ENCODE measurements at regions not wholly inside any gene's neighbourhood (a gene's known extent, or its start where the extent isn't known, plus 50 kb on each side); places are given as distances from the start of the nearest gene placed in this dataset.

DNA sequence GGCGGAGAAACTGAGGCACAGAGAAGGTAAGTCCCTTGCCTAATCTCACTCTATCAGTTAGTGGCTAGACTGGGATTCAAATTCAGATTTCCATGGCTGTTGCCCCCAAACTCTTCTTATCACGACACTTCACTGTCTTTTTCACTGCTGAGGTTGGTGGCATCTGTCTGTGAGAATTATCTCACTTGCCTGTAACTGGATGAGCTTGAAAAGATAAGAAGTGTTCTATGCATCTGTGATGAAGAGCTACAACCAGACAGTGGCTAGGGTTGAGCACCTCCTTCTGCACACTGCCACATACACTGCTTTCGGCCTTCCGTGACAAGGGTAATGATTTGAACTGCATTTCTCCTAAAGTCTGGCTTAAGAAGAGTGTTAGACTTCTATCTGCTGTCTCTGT, 107.9 kb upstream of the TEX13D start:
- Histone ChIP-seq H3K4me1 (ENCODE audit: control insufficient read depth in 5 of 5, insufficient read depth in 5 of 5, low read length in 5 of 5) (peaks cover 0 to 2% (median 0%) of the 10 kb centered on the region in 5 donors), H3K36me3 (ENCODE audit: control insufficient read depth in 4 of 4, insufficient read depth in 4 of 4, low read length in 4 of 4) (no peaks in the 10 kb centered on the region), H3K9ac (ENCODE audit: insufficient read depth in 1 of 2, low read length in 2 of 2) (no peak overlapping the region), H3K27me3 (ENCODE audit: control insufficient read depth in 3 of 3, insufficient read depth in 3 of 3, low read length in 2 of 3) (peaks cover 0 to under 1% (median 0%) of the 10 kb centered on the region in 3 donors), H3K27ac (ENCODE audit: low read depth in 1 of 2, low read length in 1 of 2) (no peak overlapping the region), H3K9me3 (ENCODE audit: control insufficient read depth in 4 of 4, insufficient read depth in 3 of 4, low read length in 3 of 4) (no peaks in the 10 kb centered on the region), H3K4me3 (no peak overlapping the region)
- DNase-seq (no peak), ATAC-seq (ENCODE audit: insufficient read depth, low FRiP score) (no peak)
- TF ChIP-seq, protein P1, sequence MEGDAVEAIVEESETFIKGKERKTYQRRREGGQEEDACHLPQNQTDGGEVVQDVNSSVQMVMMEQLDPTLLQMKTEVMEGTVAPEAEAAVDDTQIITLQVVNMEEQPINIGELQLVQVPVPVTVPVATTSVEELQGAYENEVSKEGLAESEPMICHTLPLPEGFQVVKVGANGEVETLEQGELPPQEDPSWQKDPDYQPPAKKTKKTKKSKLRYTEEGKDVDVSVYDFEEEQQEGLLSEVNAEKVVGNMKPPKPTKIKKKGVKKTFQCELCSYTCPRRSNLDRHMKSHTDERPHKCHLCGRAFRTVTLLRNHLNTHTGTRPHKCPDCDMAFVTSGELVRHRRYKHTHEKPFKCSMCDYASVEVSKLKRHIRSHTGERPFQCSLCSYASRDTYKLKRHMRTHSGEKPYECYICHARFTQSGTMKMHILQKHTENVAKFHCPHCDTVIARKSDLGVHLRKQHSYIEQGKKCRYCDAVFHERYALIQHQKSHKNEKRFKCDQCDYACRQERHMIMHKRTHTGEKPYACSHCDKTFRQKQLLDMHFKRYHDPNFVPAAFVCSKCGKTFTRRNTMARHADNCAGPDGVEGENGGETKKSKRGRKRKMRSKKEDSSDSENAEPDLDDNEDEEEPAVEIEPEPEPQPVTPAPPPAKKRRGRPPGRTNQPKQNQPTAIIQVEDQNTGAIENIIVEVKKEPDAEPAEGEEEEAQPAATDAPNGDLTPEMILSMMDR (IDR thresholded peaks at IDR 0.05; ENCODE audit: control extremely low read depth, extremely low read depth) = no peak
- 87 to 95% methylated on average over 4 of the region's 4 CpGs for WGBS, 2 donors

DNA sequence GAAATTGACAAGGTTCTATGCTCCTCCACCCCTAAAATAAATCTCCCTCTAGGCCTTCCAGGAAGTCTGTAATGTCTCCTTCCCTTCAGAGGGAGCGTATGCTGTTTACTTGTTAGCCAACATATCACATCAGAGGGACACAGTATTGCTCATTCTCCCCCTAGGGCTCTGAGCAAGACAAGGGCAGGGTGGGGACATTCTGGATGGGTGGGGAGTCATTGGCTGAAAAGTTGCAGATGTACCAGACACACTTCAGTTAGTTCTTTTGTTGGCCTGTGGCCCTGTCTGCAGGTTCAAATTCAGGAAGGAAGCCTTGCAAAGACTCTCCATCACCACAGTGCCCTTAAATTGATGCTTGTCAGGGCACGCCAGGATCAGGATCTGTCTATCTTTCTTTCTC, 106.3 kb upstream of the TEX13D start:
- Histone ChIP-seq H3K27me3 (ENCODE audit: control insufficient read depth in 3 of 3, insufficient read depth in 3 of 3, low read length in 2 of 3) (no peaks in the 10 kb centered on the region), H3K27ac (ENCODE audit: low read depth in 1 of 2, low read length in 1 of 2) (no peak overlapping the region), H3K4me1 (ENCODE audit: control insufficient read depth in 5 of 5, insufficient read depth in 5 of 5, low read length in 5 of 5) (peaks cover 0 to 2% (median 0%) of the 10 kb centered on the region in 5 donors), H3K4me3 (no peak overlapping the region), H3K36me3 (ENCODE audit: control insufficient read depth in 4 of 4, insufficient read depth in 4 of 4, low read length in 4 of 4) (no peaks in the 10 kb centered on the region), H3K9ac (ENCODE audit: insufficient read depth in 1 of 2, low read length in 2 of 2) (no peak overlapping the region), H3K9me3 (ENCODE audit: control insufficient read depth in 4 of 4, insufficient read depth in 3 of 4, low read length in 3 of 4) (no peaks in the 10 kb centered on the region)
- WGBS, 2 donors = 27 to 47% methylated on average over 2 of the region's 2 CpGs
- TF ChIP-seq, protein P1 (IDR thresholded peaks at IDR 0.05; ENCODE audit: control extremely low read depth, extremely low read depth) = no peak
- ATAC-seq (ENCODE audit: insufficient read depth, low FRiP score) (no peak), DNase-seq (no peak)

DNA sequence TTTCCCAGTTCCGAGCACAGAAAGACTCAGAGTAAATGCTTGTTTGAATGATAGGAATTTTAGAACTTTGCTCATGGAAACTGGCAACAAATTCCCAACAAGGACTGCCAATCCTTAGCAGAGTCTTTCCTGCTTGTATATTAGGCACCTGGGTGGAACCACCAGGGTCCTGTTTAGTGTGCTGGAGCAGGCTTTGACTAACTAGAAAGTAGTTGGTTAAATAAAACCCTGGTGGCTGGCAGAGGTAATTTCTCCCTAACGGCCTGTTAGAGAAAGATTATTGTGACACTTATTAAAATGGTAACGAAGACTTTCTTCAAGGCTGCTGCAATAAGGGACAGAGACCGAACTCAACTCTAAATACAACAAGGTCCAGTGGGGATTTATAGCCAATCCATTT, 103.6 kb upstream of the TEX13D start:
- no peak for ATAC-seq (ENCODE audit: insufficient read depth, low FRiP score)
- WGBS, 2 donors = 84 to 91% methylated on average over 4 of the region's 4 CpGs
- DNase-seq = no peak
- no peak overlapping the region for H3K4me3 ChIP-seq
- peaks cover 0 to 3% (median 0%) of the 10 kb centered on the region in 3 donors for H3K27me3 ChIP-seq (ENCODE audit: control insufficient read depth in 3 of 3, insufficient read depth in 3 of 3, low read length in 2 of 3)
- no peak overlapping the region for H3K9ac ChIP-seq (ENCODE audit: insufficient read depth in 1 of 2, low read length in 2 of 2)
- H3K36me3 ChIP-seq (ENCODE audit: control insufficient read depth in 4 of 4, insufficient read depth in 4 of 4, low read length in 4 of 4) = no peaks in the 10 kb centered on the region
- peaks cover 0 to 2% (median 0%) of the 10 kb centered on the region in 5 donors for H3K4me1 ChIP-seq (ENCODE audit: control insufficient read depth in 5 of 5, insufficient read depth in 5 of 5, low read length in 5 of 5)
- H3K27ac ChIP-seq (ENCODE audit: low read depth in 1 of 2, low read length in 1 of 2) = no peak overlapping the region
- H3K9me3 ChIP-seq (ENCODE audit: control insufficient read depth in 4 of 4, insufficient read depth in 3 of 4, low read length in 3 of 4) = no peaks in the 10 kb centered on the region
- TF ChIP-seq, protein P1 (IDR thresholded peaks at IDR 0.05; ENCODE audit: control extremely low read depth, extremely low read depth) = no peak

DNA sequence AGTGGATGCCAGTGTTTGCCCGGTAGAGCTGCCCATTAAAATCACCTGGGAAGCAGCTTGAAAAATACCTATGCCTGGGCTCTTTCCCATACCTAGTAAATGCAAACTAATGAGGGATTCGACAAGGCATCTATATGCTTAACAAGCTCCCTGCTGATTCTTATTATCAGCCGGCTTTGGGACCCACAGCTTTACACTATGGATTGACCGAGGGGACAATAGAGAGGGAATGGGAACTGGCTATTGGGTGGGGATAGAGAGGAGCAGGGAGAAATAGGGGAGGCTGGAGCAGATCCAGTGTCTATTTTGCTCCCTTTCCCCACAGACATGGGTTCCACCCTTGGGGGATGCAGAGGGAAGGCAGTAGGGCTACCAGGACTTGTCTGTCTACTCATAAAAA, 103.1 kb upstream of the TEX13D start:
- no peak for DNase-seq
- TF ChIP-seq, protein P1 (IDR thresholded peaks at IDR 0.05; ENCODE audit: control extremely low read depth, extremely low read depth) = no peak
- Histone ChIP-seq H3K4me3 (no peak overlapping the region), H3K9me3 (ENCODE audit: control insufficient read depth in 4 of 4, insufficient read depth in 3 of 4, low read length in 3 of 4) (no peaks in the 10 kb centered on the region), H3K36me3 (ENCODE audit: control insufficient read depth in 4 of 4, insufficient read depth in 4 of 4, low read length in 4 of 4) (no peaks in the 10 kb centered on the region), H3K27ac (ENCODE audit: low read depth in 1 of 2, low read length in 1 of 2) (no peak overlapping the region), H3K27me3 (ENCODE audit: control insufficient read depth in 3 of 3, insufficient read depth in 3 of 3, low read length in 2 of 3) (peaks cover 0 to 3% (median 0%) of the 10 kb centered on the region in 3 donors), H3K4me1 (ENCODE audit: control insufficient read depth in 5 of 5, insufficient read depth in 5 of 5, low read length in 5 of 5) (peaks cover 0 to 2% (median 0%) of the 10 kb centered on the region in 5 donors), H3K9ac (ENCODE audit: insufficient read depth in 1 of 2, low read length in 2 of 2) (no peak overlapping the region)
- 74 to 95% methylated on average over 4 of the region's 4 CpGs for WGBS, 2 donors
- no peak for ATAC-seq (ENCODE audit: insufficient read depth, low FRiP score)

All from lung (tissue), 11 donors.